Breast epithelium (tissue), 4 donors: ENCODE measurements at regions not wholly inside any gene's neighbourhood (a gene's known extent, or its start where the extent isn't known, plus 50 kb on each side); places are given as distances from the start of the nearest gene placed in this dataset.

ENCODE experiments used
- DNase-seq, 2 donors: peaks; one replicate each; pipeline ENCODE4 v3.0.0-alpha.2; 2019; ENCODE audit warnings: low spot score in 2 of 2
- H3K27ac ChIP-seq, 2 donors: fragments of 200-600 bp; sonication (generic) in 1 of 2; one replicate each; pipeline ENCODE4 v1.5.1; 2016 to 2019; ENCODE audit warnings: mild to moderate bottlenecking in 1 of 2
- H3K27me3 ChIP-seq, 2 donors: fragments of 200-600 bp; sonication (generic) in 1 of 2; one replicate each; pipeline versions ENCODE4 v1.5.1 to v1.6.0; 2017 to 2019; ENCODE audit warnings: control low read depth in 1 of 2, mild to moderate bottlenecking in 1 of 2
- H3K36me3 ChIP-seq: fragments of 200-600 bp; one replicate; pipeline ENCODE4 v1.5.1; 2019
- H3K4me1 ChIP-seq, 2 donors: fragments of 200-600 bp; sonication (generic); one replicate each; pipeline ENCODE4 v1.5.1; 2016 to 2019; ENCODE audit warnings: control low read depth in 1 of 2
- H3K4me3 ChIP-seq, 3 donors: fragments of 200-600 bp; sonication (generic); 1 replicate in 2 of 3; 2 replicates in 1 of 3; pipeline ENCODE4 v1.5.1; 2016 to 2019; ENCODE audit warnings: mild to moderate bottlenecking in 3 of 3, moderate library complexity in 2 of 3
- H3K9me3 ChIP-seq, 2 donors: fragments of 200-600 bp; sonication (generic) in 1 of 2; one replicate each; pipeline ENCODE4 v1.5.1; 2016 to 2019; ENCODE audit warnings: control low read depth in 1 of 2
- CTCF ChIP-seq, 3 donors: fragments of 450-650 bp; IDR thresholded peaks; one replicate each; pipeline ENCODE4 v1.5.1; 2016 to 2017; ENCODE audit warnings: antibody characterized with exemption in 3 of 3, mild to moderate bottlenecking in 3 of 3, moderate library complexity in 3 of 3
- POLR2A ChIP-seq: fragments of 450-650 bp; IDR thresholded peaks from one replicate; pipeline ENCODE4 v1.6.1; 2016; ENCODE audit warnings: antibody characterized with exemption, mild to moderate bottlenecking, moderate library complexity
- POLR2AphosphoS5 ChIP-seq, 3 donors: sonication (generic); formaldehyde crosslinking; IDR thresholded peaks; one replicate each; pipeline ENCODE4 v1.6.1; 2017; ENCODE audit warnings: antibody characterized with exemption in 3 of 3
- intact Hi-C: fragments of 100-400 bp; cut with DNase I; formaldehyde crosslinking; loops from one replicate; pipeline ENCODE4 v1.15.1; 2023; ENCODE audit warnings: low total_unique reads

GRCh38 chr14:101470266-101470665 is 91.0 kb upstream of the DIO3 start:
- Histone ChIP-seq H3K27me3 (peaks cover 0 to 9% of the 10 kb centered on the region in 2 donors), H3K27ac (no peak overlapping the region), H3K9me3 (no peaks in the 10 kb centered on the region), H3K4me3 (no peak overlapping the region), H3K36me3 (no peaks in the 10 kb centered on the region), H3K4me1 (no peaks in the 10 kb centered on the region)
- TF ChIP-seq CTCF (IDR thresholded peaks at IDR 0.05) (no peak), POLR2AphosphoS5 (IDR thresholded peaks at IDR 0.05) (no peak), POLR2A (no peak)
- no peak for DNase-seq
- intact Hi-C loops: no loop called here

- Histone ChIP-seq H3K36me3 (no peaks in the 10 kb centered on the region), H3K27me3 (peaks cover 0 to 16% of the 10 kb centered on the region in 2 donors), H3K27ac (no peak overlapping the region), H3K4me3 (no peak overlapping the region), H3K4me1 (no peaks in the 10 kb centered on the region), H3K9me3 (no peaks in the 10 kb centered on the region)
- TF ChIP-seq POLR2AphosphoS5 (IDR thresholded peaks at IDR 0.05): no peak
- TF ChIP-seq CTCF (IDR thresholded peaks at IDR 0.05): no peak
- TF ChIP-seq POLR2A: no peak
- peak in 1 of 2 donors; percentile 28 for DNase-seq
- intact Hi-C loops: no loop called here
Measured at GRCh38 chr14:101471723-101472517, 89.4 kb upstream of the DIO3 start.

- Histone ChIP-seq H3K27ac (no peak overlapping the region), H3K36me3 (no peaks in the 10 kb centered on the region), H3K4me1 (no peaks in the 10 kb centered on the region), H3K27me3 (peaks cover 0 to 16% of the 10 kb centered on the region in 2 donors), H3K4me3 (no peak overlapping the region), H3K9me3 (no peaks in the 10 kb centered on the region)
- no peak for TF ChIP-seq CTCF (IDR thresholded peaks at IDR 0.05)
- no peak for TF ChIP-seq POLR2AphosphoS5 (IDR thresholded peaks at IDR 0.05)
- TF ChIP-seq POLR2A: no peak
- DNase-seq: no peak
- intact Hi-C loops: no loop called here
Measured at GRCh38 chr14:101472518-101472849, 88.8 kb upstream of the DIO3 start.

- intact Hi-C loops: no loop called here
Measured at GRCh38 chr14:101473045-101473729, 88.1 kb upstream of the DIO3 start.

More at GRCh38 chr14:101473045-101473729, 88.1 kb upstream of the DIO3 start:
- no peak overlapping the region for H3K4me3 ChIP-seq
- no peaks in the 10 kb centered on the region for H3K9me3 ChIP-seq
- TF ChIP-seq POLR2AphosphoS5 (IDR thresholded peaks at IDR 0.05): no peak
- TF ChIP-seq CTCF (IDR thresholded peaks at IDR 0.05): no peak
- no peak for TF ChIP-seq POLR2A
- no peaks in the 10 kb centered on the region for H3K36me3 ChIP-seq
- peak in 1 of 2 donors; percentile 31 for DNase-seq
- no peaks in the 10 kb centered on the region for H3K4me1 ChIP-seq
- H3K27ac ChIP-seq: peak overlapping the region in 1 of 2 donors; percentile 19
- H3K27me3 ChIP-seq: peaks cover 0 to 16% of the 10 kb centered on the region in 2 donors
